Stimulated activated naive CD8-positive, alpha-beta T cell treated with anti-CD3 and anti-CD28 coated beads, Interleukin-15, Interleukin-2, amounts not matched to agents 100 U/mL and 50 U/mL, for 24 hours (primary cell): ENCODE measurements at regions not wholly inside any gene's neighbourhood (a gene's known extent, or its start where the extent isn't known, plus 50 kb on each side); places are given as distances from the start of the nearest gene placed in this dataset.

Experiments
- ATAC-seq: fragments of 150-1000 bp; cut with Tn5 transposase; one replicate; pipeline ENCODE4 v1.10.0; 2021
- DNase-seq: peaks from one replicate; pipeline ENCODE4 v3.0.0; 2021

- no peak for ATAC-seq
Observed at GRCh38 chr10:58140691-58141347, 126.9 kb downstream of the IPMK start.

GRCh38 chr10:58140054-58140453, 127.6 kb downstream of the IPMK start:
- ATAC-seq (no peak), DNase-seq (no peak)

More at GRCh38 chr10:58140691-58141347, 126.9 kb downstream of the IPMK start:
- no peak for DNase-seq

GRCh38 chr10:58137813-58138212, 129.9 kb downstream of the IPMK start:
- DNase-seq = no peak
- ATAC-seq = no peak

GRCh38 chr10:58115218-58116050, 152.3 kb downstream of the IPMK start:
- no peak for DNase-seq
- no peak for ATAC-seq

GRCh38 chr10:58109731-58110130, 158.0 kb downstream of the IPMK start:
- no peak for ATAC-seq

GRCh38 chr10:58107506-58107905, 160.2 kb downstream of the IPMK start:
- DNase-seq (no peak), ATAC-seq (no peak)

More at GRCh38 chr10:58109731-58110130, 158.0 kb downstream of the IPMK start:
- DNase-seq = no peak

- DNase-seq = no peak
- ATAC-seq = no peak
Observed at GRCh38 chr10:58106211-58107035, 161.3 kb downstream of the IPMK start.

- ATAC-seq (no peak), DNase-seq (no peak)
Observed at GRCh38 chr10:58104351-58104751, 163.3 kb downstream of the IPMK start.

GRCh38 chr10:58102897-58103296, 164.8 kb downstream of the IPMK start:
- ATAC-seq (no peak), DNase-seq (no peak)

- DNase-seq (no peak), ATAC-seq (no peak)
Observed at GRCh38 chr10:58101682-58102081, 166.0 kb downstream of the IPMK start.

GRCh38 chr10:58094985-58095718, 172.5 kb downstream of the IPMK start:
- no peak for ATAC-seq
- DNase-seq = no peak

- ATAC-seq (no peak), DNase-seq (no peak)
Observed at GRCh38 chr10:58091886-58092285, 175.8 kb downstream of the IPMK start.

GRCh38 chr10:58089739-58090138, 178.0 kb downstream of the IPMK start:
- DNase-seq (no peak), ATAC-seq (no peak)

- ATAC-seq = no peak
Observed at GRCh38 chr10:58087896-58088295, 179.8 kb downstream of the IPMK start.

GRCh38 chr10:58086763-58087150, 180.9 kb downstream of the IPMK start:
- ATAC-seq (no peak), DNase-seq (no peak)

More at GRCh38 chr10:58087896-58088295, 179.8 kb downstream of the IPMK start:
- no peak for DNase-seq

- no peak for ATAC-seq
- no peak for DNase-seq
Observed at GRCh38 chr10:58086144-58086762, 181.4 kb downstream of the IPMK start.

GRCh38 chr10:58082248-58082647, 185.4 kb downstream of the IPMK start:
- ATAC-seq (no peak), DNase-seq (no peak)

- DNase-seq (no peak), ATAC-seq (no peak)
Observed at GRCh38 chr10:58081353-58081752, 186.3 kb downstream of the IPMK start.

- no peak for ATAC-seq
- DNase-seq = no peak
Observed at GRCh38 chr10:58079461-58079860, 188.2 kb downstream of the IPMK start.

- no peak for DNase-seq
Observed at GRCh38 chr10:58072634-58073033, 195.1 kb downstream of the IPMK start.

GRCh38 chr10:58070956-58071355, 196.7 kb downstream of the IPMK start:
- DNase-seq (no peak), ATAC-seq (no peak)

More at GRCh38 chr10:58072634-58073033, 195.1 kb downstream of the IPMK start:
- no peak for ATAC-seq
